ENCODE measurements at regions not wholly inside any gene's neighbourhood (a gene's known extent, or its start where the extent isn't known, plus 50 kb on each side); places are given as distances from the start of the nearest gene placed in this dataset.
"Not testable (repeated sequence)": the region's sequence is repeated elsewhere in the genome, so short reads cannot be mapped to it uniquely, and the experiment has no call there.

DNA sequence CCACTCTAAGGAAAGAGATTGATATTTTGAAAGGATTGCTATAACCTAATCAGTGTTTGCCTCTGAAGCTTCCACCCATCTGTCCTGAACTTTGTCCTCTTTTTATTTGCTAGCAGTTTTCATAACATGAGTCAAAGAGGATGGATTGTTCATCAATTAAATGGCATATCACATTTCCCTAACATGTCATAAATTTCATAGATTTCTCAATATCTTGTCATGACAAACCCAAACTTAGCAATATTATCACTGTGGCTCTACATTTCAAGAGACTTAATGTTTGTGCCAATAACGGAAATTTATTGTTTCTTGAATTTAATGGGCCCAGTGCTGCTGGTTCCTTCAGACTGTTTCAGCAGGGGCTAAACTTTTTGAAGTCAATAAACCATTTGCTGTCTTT lies 330.3 kb downstream of the CAAP1 start:
- DNase-seq: no peak

DNA sequence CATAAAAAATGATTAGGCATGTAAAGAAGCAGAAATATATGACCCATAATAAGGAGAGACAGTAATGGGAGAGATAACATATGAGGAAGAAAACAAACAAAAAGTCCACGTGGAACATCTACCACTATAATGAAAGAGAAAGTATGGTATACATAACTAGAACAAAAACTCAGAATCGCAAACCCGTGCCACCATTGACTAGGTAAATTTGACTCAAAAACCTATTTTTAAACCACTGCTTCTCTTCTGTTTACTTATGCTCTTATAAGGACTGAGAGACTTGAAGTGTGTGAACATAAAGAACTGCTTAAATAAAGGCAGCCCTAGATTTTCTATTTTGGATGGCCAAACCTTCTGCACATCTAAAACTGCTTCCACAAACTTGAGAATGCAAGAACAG lies 330.7 kb downstream of the CAAP1 start:
- no peak for DNase-seq

DNA sequence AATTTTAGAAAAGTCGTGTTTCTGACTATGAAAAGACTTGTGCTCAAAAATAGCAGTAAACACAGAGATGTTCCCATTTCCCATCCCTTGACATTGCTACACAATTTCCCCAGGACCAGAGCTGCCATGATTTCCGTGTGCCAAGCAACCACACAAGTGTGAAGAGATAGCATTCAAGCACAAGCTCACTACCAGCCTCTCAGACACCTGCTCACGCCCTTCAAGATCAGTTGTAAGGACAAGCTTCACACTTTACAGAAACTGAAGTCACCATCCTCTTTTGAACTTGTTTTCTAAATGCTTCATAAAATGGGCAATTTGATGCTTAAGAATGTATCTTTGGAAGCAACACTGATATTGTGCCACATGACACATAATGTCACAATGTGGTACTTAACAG lies 333.1 kb downstream of the CAAP1 start:
- DNase-seq: no peak

DNA sequence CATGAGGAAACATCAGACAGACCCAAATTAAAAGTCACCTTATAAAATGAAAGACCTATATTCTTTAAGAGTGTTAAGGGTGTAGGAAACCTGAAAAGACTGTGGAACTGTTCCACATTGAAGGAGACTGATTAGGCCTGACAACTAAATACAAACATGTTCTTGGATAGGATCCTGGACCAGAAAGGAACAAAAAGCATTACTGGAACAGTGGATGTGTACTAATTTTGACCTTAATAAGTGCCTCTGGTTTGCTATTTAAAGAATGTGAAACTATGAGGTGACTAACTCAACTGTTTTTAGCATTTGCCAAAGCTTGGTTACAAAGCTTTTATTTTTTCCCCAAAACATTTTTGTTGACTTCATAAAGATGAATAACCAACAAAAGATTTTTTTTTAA lies 340.6 kb downstream of the CAAP1 start:
- no peak for DNase-seq

DNA sequence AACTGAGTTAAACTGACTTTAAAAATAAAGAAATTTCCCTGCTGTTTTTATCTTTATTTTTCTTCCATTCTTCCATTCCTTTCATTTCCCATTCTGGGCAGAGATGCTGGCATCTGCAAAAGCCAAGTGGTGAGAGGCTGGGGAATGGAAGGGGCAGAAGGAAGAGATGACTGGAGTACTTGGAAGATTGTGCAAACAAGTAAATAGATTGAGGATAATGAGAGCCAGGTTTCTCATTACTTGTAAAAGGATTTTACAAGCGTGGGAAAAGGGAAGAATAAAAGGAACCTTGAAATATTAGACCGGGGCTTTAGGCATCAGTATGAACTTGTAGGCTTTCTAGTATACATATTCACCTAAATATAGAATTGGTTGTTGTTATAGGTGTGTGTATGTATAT lies 341.2 kb downstream of the CAAP1 start:
- no peak for DNase-seq

DNA sequence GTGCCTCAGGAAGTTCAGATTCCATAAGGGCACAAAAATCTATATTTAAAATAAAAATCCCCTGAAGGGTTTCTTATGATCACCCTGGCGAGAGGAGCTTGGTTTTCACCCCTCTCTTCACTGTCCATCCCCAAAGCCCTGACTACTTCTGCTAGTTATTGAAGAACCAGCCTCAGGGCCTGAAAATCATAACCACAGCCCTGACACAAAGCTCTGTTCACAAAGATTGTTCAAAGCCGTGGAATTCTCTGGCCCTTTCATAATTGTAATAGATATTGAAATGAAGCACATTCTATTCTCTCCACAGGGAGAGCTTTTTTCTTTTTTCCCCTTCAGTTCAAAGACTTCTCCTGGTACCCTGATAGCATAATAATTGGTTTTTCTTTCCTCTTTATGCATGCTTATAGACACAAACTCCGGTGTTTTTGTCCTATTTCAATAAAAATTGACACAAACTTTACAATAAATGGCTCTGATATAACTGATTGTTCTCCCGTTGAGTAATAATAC lies 343.8 kb downstream of the CAAP1 start:
- DNase-seq: no peak

DNA sequence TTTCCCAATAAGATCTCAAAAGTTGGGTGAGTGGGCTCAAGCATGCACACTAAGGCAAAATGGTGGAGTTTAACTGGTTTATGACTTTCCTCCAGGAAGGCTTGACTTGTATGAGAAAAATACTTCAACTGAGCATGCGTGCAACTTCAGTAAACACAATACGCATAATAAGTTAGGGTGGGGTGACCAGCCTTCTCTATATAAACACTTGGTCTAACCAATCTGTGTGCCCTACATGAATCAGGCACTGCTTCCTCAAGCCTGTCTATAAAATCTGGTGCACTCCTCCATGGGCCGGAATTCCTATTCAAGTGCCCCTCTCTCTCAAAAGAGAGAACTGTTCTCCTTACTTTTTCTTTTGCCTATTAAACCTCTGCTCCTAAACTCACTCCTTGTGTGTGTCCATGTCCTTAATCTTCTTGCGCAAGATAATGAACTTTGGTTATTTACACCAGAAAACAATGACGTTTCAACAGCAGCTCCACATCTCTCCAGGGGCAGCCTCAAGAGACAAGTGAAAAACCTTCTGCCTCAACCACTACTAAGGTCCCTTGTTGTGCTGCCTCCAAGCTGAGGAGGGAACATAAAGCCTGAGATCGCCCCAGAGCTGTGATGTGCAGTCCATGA lies 352.6 kb downstream of the CAAP1 start:
- DNase-seq: no peak

DNA sequence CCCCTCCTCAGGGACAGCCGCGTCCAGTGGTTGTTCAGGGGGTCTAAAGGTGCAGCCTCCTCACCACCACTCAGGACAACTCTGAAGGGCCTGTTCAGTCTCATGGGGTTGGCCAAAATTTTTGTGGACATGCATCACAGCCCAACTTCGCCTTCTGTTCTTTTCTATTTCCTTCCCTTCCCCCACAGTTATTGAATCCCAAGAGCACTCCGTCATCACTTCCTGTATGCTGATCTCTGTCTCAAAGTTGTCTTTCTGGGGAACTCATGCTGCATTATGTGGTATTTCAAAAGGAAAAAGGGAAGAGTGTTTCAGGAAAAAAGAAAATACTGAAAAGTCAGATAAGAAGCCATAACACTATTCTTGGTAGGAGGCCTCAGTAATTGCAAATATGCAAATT lies 355.4 kb downstream of the CAAP1 start:
- DNase-seq: no peak

DNA sequence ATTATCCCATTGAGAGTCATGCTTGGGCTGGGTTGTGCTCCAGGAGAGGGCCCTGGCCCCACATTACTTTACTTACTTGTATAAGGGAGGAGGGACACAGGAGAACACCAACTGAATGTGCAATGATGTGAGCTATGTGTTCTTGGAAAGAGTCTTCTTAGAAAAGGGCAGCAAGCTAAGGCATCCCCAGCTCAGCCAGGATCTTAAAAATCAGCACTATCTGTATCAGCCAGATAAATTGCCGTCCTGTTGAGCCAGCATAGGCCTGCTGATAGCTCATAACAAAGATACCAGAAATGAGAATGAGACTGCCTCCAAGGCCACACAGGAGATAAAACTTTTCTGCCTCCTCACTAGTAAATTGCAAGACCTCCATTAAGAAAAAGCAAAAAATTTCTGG lies 357.5 kb downstream of the CAAP1 start:
- DNase-seq: no peak

DNA sequence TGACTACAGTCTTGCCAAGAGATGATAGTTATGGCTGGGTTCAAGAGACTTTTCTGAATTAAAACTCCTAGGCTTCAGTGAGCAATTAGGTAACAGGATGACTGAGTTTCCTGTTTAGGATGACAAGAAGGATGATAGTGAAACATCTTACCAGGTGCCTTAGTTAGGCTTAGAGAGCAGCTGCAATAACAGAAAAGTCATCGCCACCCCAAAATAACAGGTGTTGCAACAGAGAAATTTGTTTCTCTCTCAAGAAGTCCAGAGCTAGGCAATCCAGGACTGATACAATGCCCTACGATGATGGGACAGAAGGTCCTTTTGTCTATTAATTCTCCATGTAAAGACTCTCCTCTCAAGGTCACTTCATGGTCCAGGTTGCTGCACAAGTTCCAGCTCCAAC lies 361.8 kb downstream of the CAAP1 start:
- no peak for DNase-seq

DNA sequence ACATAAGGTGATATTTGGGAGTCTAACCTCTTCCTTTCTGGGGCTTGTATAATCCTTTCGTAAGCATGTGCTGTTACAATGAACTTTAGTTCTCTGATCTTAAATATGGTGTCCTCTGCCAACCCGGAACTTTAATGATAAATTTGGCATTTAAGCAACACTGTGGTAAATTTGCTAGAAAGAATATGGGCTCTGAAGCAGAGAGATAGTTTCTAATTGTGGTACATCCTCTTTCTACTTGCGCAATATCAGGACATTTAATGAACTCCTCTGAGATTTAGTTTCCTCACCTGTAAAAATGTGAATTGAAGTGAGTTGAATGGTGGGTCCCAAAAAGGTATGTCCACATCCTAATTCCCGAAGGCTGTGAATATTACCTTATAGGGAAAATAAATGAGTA lies 364.7 kb downstream of the CAAP1 start:
- no peak for DNase-seq

DNA sequence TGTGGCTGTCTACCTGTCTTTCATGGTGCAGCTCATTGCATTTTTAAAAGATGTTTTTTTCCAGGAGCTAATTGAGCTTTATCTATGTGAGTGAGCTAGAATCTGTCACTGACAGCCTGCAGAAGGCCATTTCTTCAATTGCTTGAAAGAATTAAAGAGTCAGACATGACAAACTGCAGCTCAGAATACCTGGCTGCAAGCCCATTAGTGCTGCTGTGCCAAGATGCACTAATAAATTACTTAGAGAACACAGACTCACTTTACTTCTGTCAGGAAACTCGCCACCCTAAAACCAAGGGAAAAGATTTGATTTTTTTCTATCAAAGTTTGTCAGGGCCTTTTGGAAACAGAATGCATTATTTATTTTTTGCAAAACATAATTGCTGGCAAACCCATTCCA lies 368.3 kb downstream of the CAAP1 start:
- DNase-seq: no peak

DNA sequence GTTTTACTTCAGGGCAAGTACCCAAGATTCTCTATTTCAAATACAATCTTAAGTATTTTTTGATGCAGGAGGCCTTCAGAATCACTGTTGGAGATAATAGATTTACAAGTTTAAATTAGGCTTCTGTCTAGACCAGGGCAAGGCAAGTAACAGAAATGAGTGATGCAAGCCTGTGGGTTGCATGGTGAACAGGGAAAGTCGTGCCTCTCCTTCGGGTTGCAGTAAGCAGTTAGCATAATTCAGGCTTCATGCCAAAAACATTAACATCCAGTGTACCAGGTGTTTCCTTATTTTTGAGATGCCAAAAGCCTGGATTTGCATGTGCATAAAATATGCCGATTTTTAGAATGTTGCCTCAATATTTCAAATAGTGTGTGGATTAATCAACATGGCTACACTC lies 369.0 kb downstream of the CAAP1 start:
- no peak for DNase-seq

DNA sequence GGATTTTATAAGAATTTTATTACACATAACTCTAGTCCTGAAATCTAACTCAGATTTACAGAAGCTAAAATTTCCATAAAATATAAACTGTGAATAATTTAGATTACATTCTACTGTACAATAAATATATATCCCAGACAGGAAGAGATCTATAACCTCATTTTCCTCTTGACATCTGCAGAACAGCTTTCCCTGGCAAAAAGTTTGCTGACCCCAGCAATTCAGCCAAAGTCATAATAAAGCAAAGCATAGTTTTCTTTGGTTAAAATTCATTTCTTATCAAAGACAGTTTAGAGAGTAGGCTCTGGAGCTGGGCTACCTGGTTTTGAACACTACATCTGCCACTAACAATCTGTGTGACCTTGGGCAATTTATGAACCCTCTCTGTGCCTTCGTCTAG lies 372.5 kb downstream of the CAAP1 start:
- DNase-seq: no peak

DNA sequence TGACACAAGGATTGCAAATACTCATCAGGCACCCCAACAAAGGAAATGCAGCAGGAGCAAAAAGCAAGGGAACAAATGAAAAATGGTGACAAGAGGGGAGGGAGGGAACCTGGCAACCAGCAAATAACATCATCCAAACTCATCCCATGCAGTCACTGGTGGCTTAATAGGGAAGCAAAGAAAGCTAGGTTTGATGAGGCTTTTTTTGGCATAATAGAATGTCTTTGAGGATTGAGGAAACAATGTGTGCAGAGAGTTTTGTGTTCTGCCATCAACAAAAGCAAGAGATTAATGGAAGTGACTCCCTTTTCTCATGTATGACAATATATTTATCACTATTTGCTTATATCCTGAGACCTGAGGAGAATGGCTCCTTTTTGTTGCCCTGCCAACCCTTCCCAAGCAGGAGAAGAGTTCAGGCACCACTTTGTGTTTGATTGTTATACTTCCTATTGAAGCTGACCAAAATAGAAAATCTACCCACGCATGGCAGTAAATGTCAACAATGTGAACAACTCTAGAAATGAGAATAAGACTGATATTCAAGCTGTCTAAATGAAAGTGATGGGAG lies 375.7 kb downstream of the CAAP1 start:
- DNase-seq: no peak

DNA sequence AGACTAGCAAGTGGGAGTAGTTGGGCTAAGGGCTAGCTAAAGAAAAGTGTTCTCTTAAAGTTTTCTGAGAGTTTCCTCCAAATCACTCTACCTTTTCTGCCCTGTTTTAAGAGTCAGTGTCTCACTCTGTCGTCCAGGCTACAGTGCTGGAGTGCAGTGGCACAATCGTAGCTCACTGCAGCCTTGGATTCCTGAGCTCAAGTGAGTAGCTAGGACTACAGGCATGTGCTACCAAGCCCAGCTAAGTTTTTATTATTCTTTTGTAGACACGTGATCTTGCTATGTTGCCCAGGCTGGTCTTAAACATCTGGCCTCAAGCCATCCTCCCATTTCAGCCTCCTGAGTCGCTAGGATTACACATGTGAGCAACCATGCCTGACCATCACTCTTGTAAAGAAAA lies 378.9 kb downstream of the CAAP1 start:
- DNase-seq: no peak

DNA sequence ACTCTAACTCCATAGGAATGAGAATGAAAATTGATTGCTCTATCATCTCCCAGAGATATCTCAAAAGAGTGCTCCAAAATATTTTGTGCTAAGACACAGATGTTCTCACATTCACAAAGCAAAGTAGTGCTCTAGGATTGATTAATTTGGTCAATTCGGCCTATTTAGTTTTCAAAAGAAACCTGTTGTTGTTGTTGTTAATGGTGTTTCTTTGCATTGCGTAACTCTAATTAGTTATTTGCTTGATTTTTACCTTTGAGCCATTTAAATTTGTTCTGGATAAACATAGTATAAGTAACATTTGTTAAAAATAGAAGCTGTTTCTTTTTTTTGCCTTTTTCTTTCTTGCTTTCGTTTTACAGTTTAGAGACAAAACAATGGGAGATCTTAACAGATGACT lies 382.5 kb downstream of the CAAP1 start:
- DNase-seq: no peak

DNA sequence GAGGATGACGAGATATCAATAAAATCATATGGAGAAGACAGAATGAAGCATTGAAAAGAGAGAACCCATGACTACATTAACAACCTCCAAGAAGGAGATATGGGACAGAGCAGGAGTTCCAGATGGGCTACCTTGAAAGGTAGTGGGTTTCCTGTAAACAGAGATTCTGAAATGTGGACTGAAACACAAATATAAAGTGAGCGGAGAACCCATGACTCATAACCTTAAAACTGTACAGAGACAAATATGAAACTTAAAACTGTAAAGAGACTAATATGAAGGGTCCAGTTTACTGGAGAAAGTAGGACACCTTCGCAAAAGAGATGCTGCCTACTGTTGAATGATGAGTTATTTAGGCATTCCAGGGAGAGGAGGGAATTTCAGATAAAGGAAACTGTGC lies 383.7 kb downstream of the CAAP1 start:
- no peak for DNase-seq

DNA sequence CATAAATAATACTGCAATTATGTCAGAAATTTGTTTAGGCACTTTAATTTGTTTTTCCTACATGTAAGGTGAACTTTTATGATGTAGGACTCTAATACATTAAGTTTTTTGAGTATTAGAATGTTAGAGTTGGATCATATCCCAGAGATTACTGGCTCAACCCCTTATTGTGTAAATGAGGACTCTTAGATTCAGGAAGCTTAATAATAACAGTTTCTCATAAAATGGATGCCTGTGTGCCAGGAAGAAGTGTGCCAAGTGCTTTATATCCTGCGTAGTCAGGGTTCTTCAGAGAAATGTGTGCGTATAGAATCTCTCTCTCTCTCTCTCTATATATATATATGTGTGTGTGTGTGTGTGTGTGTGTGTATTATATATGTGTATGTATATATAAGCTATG lies 388.5 kb downstream of the CAAP1 start:
- DNase-seq: no peak

DNA sequence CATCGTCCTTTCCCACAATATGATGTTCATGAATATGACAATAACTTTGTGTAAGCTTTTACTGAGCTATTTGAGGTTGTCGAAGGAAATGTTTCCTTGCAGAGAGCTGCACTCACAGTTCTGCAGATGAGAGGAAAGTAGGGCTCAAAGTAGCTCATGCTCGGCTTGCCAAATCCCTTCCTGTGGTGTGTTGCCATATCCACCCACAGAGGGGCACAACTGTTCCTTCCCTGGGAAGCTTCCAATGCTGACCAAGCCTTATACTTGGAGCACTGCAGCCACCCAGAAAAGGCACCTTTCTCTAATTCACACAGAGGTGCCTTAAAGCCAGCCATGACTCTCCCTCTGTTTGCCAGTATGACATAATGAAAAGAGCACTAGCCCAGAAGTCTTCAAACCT lies 390.3 kb downstream of the CAAP1 start:
- DNase-seq: no peak

DNA sequence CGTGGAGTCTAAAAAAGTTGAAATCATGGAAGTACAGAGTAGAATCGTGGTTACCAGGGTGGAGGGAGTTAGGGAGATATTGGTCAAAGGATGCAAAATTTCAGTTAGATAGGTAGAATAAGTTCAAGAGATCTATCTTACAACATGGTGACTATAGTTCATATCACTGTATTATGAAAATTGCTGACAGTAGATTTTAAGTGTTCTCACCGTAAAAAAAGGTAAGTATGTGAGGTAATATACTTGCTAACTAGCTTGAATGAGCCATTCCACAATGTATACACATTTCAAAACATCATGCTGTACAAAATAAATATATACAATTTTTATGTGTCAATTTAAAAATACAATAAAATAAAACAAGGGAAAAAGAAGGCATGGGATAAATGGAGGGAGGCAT lies 392.1 kb downstream of the CAAP1 start:
- no peak for DNase-seq

DNA sequence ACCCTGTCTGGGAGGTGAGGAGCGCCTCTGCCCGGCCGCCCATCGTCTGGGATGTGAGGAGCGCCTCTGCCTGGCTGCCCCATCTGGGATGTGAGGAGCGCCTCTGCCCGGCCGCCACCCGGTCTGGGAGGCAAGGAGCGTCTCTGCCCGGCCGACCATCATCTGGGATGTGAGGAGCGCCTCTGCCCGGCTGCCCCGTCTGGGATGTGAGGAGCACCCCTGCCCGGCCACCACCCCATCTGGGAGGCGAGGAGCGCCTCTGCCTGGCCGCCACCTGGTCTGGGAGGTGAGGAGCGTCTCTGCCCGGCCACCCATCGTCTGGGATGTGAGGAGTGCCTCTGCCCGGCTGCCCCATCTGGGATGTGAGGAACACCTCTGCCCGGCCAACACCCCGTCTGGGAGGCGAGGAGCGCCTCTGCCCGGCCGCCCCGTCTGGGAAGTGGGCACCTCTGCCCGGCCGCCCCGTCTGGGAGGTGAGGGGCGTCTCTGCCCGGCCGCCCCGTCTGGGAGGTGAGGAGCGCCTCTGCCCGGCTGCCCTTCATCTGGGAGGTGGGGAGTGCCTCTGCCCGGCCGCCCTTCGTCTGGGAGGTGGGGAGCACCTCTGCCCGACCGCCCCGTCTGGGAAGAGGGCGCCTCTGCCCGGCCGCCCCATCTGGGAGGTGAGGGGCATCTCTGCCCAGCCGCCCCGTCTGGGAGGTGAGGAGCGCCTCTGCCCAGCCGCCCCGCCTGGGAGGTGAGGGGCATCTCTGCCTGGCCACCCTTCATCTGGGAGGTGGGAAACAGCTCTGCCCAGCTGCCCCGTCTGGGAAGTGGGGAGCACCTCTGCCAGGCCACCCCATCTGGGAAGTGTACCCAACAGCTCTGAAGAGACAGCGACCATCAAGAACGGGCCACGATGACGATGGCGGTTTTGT lies 399.7 kb downstream of the CAAP1 start:
- not testable (repeated sequence) for DNase-seq

DNA sequence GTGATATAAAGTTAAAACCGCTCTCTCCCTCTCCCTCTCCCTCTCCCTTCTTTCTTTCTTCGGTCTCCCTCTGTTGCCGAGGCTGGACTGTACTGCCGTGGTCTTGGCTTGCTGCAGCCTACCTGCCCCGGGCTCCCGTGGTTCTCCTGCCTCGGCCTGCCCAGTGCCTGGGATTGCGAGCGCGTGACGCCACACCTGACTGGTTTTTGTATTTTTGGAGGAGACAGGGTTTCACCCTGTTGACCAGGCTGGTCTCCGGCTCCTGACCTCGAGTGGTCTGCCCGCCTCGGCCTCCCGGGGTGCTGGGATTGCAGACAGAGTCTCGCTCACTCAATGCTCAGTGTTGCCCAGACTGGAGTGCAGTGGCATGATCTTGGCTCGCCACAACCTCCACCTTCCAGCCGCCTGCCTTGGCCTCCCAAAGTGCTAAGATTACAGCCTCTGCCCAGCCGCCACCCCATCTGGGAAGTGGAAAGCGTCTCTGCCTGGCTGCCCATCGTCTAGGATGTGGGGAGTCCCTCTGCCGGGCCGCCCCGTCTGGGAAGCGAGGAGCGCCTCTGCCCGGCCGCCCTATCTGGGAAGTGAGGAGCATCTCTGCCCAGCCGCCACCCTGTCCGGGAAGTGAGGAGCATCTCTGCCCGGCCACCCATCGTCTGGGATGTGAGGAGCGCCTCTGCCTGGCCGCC lies 400.5 kb downstream of the CAAP1 start:
- not testable (repeated sequence) for DNase-seq

DNA sequence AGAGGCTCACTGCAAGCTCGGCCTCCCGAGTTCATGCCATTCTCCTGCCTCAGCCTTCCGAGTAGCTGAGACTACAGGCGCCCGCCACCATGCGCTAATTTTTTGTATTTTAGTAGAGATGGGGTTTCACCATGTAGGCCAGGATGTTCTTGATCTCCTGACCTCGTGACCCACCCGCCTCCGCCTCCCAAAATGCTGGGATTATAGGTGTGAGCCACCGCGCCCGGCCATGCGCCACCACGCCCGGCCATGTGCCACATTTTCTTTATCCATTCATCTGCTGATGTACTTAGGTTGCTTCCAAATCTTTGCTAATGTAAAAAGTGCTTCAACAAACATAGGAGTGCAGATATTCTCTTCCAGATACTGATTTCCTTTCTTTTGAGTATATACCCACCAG lies 408.6 kb downstream of the CAAP1 start:
- no peak for DNase-seq
